Fibroblast of pulmonary artery (primary cell): ENCODE measurements at regions not wholly inside any gene's neighbourhood (a gene's known extent, or its start where the extent isn't known, plus 50 kb on each side); places are given as distances from the start of the nearest gene placed in this dataset.

Experiments used
- DNase-seq: peaks from one replicate; pipeline ENCODE4 v3.0.0-alpha.2; 2010; ENCODE audit warnings: low read depth
- H3K4me3 ChIP-seq: replicated peaks from 2 replicates; pipeline ENCODE4 v1.5.1; 2011; ENCODE audit warnings: low read depth, mild to moderate bottlenecking, control low read depth, low read length, moderate library complexity
- TF ChIP-seq, protein P1 (sequence below): IDR thresholded peaks from 2 replicates; pipeline ENCODE4 v1.5.1; 2011; ENCODE audit warnings: mild to moderate bottlenecking, control low read depth, low read length, inconsistent platforms; ENCODE audit errors: missing control alignments

DNA sequence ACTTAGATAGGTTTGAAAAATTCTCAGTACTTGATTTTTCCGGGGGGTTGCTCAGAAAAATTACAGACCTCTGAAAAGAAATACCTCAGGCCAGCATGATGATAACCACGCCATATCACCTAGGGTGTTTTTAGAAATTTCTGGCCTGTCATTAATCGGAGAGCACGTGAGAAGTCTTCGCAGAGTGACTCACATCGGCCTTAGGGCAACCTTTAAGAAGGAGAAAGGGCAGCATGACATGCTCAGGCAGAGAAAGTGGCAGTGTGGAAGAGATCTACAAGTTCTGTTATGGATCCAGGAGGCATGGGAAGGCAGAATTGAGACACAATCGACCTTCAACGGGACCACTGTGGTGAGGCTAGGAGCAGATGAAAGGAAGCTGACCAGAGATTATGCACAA lies 506.3 kb downstream of the LMO4 start:
- TF ChIP-seq, protein P1, sequence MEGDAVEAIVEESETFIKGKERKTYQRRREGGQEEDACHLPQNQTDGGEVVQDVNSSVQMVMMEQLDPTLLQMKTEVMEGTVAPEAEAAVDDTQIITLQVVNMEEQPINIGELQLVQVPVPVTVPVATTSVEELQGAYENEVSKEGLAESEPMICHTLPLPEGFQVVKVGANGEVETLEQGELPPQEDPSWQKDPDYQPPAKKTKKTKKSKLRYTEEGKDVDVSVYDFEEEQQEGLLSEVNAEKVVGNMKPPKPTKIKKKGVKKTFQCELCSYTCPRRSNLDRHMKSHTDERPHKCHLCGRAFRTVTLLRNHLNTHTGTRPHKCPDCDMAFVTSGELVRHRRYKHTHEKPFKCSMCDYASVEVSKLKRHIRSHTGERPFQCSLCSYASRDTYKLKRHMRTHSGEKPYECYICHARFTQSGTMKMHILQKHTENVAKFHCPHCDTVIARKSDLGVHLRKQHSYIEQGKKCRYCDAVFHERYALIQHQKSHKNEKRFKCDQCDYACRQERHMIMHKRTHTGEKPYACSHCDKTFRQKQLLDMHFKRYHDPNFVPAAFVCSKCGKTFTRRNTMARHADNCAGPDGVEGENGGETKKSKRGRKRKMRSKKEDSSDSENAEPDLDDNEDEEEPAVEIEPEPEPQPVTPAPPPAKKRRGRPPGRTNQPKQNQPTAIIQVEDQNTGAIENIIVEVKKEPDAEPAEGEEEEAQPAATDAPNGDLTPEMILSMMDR, result no peak
- DNase-seq, result no peak
- no peak overlapping the region for H3K4me3 ChIP-seq

DNA sequence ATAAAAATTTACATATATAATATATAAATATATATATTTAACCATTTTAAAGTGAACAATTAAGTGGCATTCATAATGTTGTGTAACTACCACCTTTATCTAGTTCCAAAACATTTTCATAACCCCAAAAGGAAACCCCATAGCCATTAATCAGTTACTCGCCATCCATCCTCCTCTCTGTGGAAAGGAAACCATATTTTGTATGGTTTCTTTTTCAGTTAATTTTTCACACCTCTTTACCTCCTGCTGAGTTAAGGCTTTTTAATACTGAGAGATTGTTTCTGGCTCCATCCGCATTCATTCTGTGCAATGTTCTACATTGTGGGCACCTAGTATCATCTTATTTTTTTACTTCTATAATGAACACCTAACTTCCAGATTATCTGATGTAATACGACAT lies 512.1 kb downstream of the LMO4 start:
- TF ChIP-seq, protein P1, result no peak
- DNase-seq, result no peak
- no peak overlapping the region for H3K4me3 ChIP-seq

DNA sequence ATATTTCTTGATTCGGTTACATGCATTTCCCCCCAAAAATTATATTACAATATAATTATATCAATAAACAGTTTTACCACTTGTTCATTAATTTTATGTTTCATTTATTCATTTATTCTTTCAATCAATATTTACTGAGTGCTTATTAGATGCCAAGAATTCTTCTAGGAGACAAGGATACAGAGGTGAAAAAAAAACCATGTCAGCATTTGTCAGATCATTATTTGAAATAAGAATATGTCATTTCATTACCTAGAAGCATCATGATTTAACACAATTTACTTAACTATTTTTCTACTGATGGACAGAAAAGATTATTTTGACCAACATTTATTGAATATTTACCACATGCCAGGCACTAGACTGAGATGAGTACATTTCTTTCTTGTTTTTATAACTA lies 512.7 kb downstream of the LMO4 start:
- TF ChIP-seq, protein P1, result no peak
- no peak overlapping the region for H3K4me3 ChIP-seq
- no peak for DNase-seq

DNA sequence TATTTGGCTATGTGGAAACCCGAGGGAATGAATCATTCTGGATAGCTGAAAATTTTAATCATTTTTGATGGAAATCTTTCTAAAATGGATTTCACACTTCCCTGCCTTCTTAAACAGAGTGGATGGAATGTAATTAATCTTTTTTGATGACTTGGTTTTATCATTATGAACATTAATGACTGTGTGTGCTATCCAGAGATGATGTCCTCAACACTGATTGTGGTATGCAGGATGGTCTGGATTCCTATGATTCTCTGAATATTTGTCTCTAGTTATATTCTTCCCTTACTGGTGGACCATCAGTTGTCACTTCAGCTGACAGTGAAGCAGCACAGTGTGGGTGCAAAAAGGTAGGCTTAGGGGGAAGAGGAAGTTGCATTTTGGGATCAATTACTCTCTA lies 513.5 kb downstream of the LMO4 start:
- TF ChIP-seq, protein P1, result no peak
- DNase-seq, result no peak
- no peak overlapping the region for H3K4me3 ChIP-seq

DNA sequence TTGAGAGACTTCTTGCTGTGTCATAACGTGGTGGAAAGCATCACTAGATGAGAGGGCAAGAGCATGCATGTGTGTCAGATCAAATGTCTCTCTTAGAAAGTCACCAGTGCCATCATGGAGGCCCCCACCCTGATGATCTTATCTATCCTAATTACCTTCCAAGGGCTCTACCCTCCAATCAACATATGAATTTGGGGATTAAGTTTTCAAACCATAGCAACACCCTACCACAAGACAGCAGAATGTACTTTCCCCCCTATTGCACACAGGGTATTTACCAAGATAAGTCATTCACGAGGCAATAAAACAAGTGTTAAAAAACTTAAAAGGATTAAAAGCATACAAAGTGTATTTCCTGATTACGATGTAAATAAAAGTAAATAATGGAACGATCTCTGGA lies 515.6 kb downstream of the LMO4 start:
- TF ChIP-seq, protein P1, result no peak
- no peak overlapping the region for H3K4me3 ChIP-seq
- DNase-seq, result no peak

DNA sequence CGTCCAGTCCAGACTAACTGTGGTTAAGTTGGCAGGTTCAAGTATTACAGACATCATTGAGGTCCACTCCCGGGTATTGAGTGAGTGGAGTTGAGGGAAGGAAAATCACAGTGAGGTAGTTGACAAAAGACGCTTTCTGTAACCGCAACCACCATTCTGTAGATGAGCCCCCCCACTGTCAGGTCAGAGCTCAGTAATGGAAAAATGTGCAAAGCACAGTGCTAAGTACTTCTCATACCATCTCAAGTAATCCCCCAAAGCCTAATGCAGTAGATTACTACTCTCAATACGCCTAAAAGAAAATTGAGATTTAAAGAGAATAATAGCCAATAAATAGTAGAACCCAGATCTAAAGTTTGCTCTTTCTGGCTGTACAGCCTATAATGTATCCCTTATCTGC lies 522.8 kb downstream of the LMO4 start:
- TF ChIP-seq, protein P1, result no peak
- H3K4me3 ChIP-seq, result no peak overlapping the region
- DNase-seq, result no peak

DNA sequence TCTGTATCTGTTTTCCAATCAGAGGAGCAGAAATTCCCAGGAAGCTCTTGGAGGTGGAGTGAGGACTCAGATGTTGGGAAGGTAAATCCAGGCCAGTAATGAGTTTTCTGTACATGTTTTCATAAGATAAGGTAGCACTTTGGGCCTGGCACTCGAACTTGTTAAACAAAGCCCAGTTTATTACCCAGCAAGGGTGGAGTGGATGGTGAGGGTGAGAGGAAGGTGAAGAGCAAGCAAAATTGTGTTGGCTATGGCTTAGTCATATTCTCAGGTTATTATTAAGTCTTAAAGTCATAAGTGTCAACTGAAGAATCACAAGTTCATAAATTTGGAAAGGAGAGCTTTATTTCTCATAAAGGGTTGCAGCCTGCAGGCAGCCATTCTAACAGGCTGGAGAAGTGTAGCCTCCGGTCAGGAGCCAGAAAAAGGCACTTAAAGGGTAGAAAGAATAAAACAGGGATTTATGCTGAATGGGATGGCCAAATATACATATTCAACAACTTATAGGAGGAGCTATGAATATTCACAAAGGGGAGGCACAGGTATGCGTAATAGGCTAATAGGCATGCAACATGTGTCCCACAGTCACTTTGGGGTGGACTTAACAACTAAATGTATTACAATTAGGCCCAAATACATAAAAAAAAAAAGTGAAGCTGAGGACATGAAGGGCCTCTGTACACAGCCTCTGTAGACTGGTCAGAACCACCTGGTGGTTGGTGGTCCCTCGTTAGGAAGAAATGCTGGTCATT lies 523.9 kb downstream of the LMO4 start:
- TF ChIP-seq, protein P1, result no peak
- DNase-seq, result no peak
- H3K4me3 ChIP-seq, result no peak overlapping the region
